CD4-positive, alpha-beta T cell treated with Interleukin-12 subunit alpha and Interleukin-12 subunit beta, for 1 hour (primary cell): ENCODE measurements at regions not wholly inside any gene's neighbourhood (a gene's known extent, or its start where the extent isn't known, plus 50 kb on each side); places are given as distances from the start of the nearest gene placed in this dataset.

Source experiments
- DNase-seq: peaks from one replicate; pipeline ENCODE4 v3.0.0-alpha.2; 2020

DNA sequence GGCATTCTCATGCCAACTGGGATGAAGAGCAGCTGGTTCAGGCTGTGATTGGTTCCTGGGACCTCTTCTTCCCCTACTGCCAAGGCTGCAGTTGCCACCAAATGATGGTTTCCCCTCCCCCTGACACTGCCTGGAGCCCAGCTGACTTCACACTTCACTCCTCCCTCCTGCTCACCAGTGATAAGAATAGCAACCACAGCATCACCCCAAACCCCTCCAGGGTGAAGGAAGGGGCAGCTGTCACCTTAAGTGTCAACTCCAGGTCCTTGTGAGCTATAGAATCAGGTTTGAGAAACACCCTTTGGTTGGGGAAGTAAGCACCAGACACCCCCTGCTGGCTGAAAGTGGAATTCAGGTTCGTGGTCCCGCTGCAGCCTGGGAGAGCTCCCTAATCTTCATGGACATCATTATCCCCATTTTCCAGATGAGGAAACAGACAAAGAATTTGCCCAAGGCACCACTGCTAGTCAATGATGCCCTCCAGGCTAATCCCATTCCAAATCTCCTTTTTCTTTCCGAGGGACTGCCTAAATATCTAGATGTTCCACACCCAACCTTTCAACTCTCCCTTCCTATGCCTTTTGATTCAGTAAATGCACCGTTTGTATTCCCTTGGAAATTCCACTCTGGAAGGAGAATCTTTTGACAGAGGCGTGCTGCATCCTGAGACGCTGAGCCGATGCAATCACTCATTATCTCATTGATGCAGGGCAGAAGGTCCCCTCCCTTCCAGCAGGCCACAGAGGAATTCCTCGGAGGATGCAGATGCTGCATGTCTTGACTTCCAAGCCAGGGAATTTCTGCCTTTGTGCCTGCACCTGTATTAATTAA lies 50.6 kb upstream of the UQCRFS1 start:
- DNase-seq = peak; percentile 62

DNA sequence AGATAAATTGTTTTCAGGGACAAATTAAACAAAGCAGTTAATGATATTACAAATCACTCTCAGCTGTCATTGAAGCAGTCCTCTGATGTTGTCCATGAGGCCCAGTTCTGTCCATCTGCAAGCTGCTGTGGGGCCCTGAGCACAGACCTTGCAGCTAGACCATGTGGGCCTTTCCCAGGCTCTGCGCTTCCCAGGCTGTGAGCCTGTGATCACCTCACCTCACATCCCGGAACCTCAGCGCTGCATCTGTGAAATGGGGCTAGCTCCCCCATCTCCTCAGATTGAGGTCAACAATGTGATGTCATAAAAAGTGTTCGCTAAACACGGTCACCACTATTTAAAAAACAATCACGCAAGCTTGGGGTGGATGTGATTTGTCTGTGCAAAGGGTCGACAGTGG lies 51.9 kb upstream of the UQCRFS1 start:
- no peak for DNase-seq

DNA sequence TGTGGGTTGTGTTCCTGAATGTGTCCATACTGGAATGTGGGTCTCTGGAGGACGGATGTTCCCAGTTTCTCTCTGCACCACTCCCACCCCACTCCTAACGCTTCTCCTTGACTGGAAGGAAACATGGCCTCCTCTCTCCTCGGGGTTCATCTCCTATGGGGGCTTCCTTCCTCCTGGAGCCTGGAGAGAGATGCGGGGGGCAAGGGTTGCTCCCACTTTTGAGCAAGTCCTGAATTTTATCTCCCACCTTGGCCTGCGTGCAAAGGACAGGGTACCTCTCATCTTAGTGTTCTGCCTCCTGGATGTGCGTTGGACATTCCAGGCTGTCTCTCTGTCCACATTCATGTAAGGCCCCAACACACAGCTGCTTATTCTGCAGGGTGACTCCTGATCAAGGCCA lies 52.5 kb upstream of the UQCRFS1 start:
- no peak for DNase-seq

DNA sequence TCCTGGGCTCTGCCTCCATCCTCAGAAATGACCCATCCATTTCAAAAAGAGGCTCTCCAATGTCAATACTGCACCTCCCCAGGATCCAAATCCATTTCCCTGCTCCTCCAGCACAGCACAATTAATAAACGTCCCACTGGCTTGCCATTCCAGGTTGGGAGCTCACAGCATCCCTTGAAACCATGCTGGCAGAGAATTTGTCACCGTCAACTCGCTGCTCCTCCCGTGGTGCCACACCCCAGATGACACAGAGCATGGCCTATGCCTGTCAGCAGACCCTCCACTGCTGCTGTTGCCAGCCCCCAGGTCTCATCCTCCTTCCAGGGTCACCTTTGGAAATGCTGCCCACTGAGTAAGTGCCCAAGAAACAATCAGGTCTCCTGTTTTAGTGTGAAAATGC lies 53.0 kb upstream of the UQCRFS1 start:
- no peak for DNase-seq

DNA sequence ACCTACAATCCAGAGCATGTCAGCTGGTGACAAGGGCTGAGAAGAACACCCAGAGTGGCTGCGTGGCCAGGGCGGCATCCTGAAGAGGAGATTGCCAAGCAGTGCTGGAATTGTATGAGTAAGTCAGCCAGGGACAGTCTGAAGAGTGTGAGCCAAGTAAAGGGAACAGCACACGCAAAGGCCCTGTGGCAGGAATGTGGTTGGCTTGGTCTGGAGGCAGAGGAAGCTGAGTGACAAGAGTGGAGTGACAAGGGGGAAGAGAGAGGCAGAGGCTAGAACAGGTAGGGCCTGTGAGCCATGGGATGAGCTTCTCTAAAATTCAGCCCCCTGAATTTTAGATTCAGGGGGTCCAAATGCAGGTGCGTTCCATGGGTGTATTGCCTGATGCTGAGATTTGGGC lies 53.7 kb upstream of the UQCRFS1 start:
- no peak for DNase-seq

DNA sequence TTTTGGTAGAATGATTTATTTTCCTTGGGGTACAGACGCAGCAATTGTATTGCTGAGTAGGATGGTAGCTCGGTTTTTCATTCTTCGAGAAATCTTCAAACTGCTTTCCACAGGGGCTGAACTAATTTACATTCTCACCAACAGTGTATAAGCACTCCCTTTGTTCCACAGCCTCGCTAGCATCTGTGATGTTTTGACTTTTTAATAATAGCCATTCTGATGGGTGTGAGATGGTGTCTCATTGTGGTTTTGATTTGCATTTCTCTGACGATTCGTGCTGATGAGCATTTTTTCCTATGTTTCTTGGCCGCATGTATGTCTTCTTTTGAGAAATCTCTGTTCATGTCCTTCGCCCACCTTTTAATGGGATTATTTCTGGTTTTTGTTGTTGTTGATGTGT lies 54.8 kb upstream of the UQCRFS1 start:
- no peak for DNase-seq

DNA sequence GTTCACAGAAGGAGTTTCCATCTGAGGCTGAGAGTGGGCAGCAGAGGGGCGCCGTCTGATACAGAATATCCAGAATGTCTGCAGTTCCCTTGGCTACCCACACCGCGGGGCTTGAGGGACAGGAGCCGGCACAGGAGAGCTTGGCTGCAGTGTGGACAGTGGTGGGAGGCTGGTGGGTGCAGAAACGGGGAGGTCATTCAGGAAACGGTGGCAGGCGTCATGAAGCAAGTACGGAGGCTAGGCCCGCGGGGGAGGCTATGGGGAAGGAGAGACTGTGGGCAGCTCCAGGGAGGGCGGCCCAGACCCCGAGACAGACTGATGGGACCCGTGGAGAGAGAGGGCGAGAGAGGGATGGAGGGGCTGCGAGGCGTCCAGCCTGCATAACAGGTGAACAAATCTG lies 55.2 kb upstream of the UQCRFS1 start:
- no peak for DNase-seq

DNA sequence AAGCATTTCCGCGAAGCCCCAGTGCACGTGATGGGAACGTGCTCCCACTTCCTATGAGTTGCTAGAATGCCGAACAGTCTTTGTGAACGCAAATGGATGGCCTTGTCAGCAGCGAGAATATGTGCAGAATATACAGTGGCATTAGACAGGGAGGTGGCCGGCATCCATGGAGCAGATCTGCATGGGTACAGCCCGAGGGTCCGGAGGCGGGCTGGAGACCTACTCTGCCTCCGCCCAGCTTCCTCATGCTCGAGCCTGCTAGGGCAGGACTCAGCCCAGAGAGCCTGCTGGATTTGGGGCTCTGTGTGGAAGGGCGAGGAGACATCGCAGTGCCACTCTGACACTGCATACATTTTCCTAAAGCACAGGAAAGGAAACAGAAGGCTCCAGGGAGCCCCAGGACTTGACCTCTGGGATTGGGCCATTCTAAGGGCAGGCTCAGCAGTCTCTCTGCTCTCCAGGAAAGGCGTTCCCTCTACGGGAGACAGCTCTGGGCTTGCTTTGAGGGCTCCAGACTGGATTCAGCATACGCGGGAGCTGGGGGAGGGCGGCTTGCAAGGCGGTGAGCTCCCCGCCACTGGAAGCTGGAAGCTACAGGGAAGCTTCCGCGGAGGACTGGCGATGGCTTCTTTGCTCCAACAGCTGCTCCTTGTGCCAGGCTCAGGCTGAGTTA lies 55.9 kb upstream of the UQCRFS1 start:
- no peak for DNase-seq

DNA sequence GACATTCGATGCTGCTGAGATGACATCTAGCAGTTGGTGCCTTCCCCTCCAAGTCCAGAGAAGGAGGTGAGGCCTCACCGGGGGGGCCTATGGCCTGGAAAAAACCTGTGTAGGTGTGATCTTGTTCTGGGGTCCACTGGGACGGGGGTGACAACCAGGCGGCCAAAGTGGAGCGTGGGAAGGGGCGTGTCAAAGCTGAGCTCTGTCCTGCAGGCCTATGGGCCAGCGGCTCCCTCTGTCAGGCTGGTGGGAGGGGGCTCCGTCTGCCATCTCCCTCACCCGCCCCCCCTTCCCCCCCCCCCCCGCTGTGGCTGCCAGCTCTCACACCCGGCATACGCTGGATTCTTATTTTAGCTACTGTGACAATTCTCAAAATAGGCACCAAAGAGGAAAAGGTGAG lies 56.7 kb upstream of the UQCRFS1 start:
- no peak for DNase-seq

DNA sequence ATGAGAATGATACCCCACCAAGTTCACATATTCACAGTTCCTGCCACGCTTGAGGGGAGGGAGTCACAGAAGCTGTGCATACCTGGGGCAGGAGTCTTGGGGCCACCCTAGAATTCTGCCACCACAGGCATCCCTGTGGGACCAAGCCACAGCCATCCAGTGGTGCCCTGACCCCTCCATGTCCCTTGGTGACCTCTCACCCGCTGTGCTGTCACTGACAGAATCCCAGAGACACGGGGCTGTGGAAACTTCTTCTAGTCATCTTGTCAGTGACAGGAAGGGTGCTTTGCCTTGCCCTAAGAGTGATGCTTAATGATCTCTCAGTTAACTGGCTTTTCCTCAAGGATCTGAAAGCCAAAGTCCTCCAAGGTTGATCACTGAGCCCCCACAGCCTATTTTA lies 58.4 kb upstream of the UQCRFS1 start:
- DNase-seq = no peak

DNA sequence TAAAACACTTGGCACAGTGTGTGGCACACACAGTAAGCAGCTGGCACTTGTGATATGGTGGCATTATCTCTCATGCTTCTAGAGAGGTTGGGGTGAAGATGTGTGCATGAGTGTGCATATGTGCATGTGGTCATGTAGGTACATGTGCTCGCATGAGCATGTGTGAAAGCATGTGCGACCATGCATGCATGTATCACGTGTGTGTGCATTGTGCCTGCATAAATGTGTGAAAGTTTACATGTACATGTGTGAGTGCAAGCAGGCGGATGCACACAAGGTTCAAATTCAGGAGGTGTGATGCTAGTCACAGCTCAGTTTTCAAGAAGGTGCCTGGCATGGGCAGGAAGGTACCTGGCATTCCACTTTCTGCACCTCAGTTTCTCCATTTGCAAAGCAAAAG lies 59.0 kb upstream of the UQCRFS1 start:
- DNase-seq = no peak

DNA sequence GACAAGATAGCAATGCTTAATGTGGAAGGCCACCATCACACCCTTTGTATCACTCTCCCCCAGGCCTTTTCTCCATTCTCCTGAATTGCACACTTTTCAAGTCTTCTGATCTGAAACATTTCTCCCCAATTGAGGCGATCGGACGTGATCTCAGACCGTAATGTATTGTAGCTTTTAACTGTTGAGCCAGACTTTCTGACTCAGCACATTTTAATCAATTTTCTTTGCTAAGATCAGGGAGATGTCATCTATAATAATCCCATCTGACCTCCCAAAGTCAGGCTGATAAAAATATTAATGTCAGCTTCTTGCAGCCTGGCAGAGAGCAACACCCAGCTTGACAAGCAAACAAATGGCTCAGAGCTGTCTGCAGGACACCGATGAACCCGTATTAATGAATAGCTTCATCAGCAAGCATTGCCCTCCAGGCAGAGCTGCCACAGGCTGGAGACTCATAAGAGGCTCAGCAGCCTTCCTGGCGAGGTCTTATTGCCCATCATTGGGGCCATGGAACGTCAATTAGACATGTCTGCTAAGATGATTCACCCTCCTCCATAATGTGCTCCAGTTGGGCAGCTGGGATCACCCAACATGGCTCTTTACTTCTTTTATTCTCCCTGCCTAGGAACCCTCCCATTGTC lies 60.2 kb upstream of the UQCRFS1 start:
- no peak for DNase-seq

DNA sequence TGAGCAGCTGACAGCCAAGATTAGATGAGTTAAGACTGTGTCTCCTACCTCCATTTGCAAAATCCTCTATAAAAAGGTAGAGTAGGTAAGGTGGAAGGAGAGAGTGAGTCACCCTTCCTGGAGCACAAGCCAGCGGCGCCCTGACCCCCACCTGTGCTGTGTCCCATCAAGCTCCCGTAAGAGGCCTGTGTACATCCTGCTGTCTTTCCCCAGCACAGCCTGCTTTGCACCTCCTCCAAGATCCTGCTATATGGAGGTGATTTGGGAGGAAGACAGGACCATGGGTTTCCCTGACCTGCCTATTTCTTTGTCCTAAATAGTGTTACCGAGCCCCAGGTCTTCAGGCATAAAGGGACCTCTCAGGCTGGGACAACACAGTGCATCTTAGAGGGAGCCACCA lies 62.3 kb upstream of the UQCRFS1 start:
- no peak for DNase-seq

DNA sequence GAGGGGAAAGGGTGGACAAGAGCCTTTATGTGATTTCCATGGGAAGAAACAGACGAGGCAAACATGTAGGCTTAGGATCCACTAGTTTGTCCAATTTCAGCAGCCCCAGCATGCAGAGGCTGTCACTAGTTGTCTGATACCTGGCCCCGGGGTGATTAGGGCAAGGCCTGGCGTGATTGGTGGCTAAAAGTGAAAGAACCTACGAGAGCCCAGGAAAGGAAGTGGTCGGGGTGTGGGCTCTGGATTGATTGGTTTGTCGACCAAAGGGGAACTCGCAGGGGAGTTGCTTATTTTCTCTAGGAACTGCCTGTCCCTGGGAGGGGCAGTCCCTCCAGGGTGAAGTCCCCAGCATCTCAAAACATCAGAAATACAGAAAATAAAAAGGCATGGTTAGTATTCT lies 64.2 kb upstream of the UQCRFS1 start:
- peak; percentile 75 for DNase-seq

DNA sequence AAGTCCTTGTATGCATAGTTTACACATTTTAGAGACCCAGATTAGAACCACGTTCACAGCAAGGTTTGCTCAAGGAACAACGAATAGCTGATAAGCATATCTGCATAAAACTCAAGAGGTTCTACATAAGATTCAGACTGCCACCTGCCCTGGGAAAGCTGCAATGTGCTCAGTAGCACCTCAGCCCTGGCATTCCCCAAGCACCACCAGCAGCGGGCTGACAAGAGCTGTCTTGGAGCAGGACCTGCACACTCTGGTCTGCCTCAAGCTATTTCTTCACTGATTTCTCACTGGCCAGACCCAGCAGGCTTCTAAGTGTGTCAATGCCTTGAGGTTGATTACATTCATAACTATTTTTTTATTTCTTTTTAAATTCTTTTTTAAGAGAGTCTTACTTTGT lies 65.8 kb upstream of the UQCRFS1 start:
- DNase-seq = no peak

DNA sequence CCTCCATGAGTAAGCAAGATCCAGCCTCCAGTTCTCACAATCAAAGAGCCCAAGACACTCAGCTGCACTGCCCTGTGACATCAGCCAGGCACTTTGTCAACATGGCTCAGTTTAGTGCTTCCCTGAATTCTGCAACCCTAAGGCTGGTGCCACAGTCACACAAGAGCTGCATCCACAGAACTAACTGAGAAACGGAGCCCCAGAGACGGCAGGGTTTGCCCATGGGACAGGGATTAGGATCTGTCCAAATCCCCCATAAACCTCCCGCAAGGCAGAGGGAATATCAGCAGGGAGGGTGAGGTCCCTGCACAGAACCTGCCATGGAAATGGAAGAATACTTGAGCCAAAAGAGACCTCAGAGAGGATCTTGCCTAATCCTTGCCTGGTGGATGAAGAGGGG lies 70.4 kb upstream of the UQCRFS1 start:
- DNase-seq = no peak

DNA sequence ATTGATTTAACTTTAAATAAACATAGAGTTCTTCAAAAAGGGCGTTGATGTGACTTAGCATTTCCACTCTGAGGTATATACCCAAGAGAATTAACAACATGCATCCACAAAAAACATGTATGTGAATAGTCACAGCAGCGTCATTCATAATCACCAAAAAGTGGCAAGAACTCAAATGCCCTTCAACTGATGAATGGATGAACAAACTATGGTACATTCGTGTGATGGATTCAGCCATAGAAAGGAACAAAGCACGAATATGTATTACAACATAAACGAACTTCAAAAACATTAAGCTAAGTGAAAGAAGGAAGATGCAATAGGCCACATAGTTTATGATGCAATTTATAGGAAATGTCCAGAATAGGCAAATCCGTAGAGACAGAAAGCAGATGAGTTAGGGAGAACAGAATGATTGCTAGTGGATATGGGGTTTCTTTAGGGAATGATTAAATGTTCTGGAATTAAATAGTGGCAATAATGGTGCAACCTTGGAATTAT lies 72.3 kb upstream of the UQCRFS1 start:
- no peak for DNase-seq

DNA sequence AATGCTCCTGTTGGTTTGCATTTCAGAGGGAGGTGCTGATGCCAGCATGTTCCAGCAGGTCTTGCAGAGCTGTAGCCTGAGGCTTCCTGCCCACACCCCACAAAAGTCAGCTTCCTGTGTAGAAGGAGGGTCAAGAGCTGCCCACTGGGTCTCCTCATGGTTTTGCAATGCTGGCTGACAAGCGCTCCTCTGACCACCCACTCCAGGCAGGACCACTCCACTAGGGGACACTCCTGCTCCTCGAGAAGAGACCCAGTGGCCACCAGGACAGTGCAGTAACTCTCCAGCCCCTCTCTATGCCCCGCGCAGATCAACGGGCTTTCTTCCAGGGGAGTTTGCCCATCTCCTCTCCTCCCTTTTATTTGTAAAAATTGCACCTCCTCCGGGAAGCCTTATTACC lies 72.9 kb upstream of the UQCRFS1 start:
- no peak for DNase-seq

DNA sequence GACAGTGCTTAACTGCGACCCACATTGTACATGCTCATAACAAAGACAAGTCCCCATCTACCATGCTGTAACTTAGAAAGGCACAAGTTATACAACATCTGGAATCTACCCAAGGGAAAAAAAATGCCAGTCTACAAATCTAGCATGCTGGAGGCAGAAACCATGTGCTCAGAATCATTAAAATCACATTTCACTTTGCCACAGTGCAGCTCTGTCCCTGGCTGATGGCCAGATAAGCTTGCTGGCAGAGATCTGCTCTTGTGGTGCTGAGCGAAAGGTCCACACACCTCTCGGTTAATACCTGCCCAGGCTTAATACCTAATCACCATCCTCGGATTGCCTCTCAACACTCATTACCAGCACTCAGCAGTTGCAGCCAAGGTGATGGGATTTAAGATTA lies 74.1 kb upstream of the UQCRFS1 start:
- DNase-seq = no peak

DNA sequence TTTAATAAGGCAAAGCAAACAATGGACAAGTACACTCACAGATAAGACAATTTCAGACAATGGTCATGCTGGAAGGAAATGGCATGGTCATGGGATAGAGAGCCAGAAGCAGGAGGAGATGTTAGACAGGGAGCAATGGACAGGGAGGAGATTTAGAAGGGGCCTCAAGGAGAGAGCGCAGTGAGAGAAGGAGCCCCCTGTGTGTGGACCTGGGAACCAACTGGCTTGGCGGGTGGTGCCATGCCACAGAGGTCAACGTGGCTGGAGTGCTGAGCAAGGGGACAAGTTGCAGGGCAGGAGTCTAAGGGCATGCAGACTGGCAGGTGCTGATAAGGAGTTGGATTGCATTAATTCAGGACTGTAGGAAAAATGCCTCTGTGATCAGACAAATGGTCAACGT lies 75.3 kb upstream of the UQCRFS1 start:
- no peak for DNase-seq

DNA sequence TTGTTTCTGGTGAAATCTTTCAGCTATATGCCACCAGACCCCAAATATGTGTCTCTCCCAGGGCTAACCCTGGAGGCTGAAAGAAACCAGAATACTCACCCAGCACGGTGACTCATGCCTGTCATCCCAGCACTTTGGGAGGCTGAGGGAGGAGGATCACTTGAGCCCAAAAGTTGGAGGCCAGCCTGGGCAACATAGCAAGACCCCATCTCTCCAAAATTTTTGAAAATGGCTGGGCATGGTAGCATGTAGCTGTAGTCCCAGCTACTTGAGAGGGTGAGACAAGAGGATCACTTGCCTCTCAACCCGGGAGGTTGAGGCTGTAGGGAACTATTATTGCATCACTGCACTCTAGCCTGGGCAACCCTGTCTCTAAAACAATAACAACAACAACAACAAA lies 76.1 kb upstream of the UQCRFS1 start:
- no peak for DNase-seq

DNA sequence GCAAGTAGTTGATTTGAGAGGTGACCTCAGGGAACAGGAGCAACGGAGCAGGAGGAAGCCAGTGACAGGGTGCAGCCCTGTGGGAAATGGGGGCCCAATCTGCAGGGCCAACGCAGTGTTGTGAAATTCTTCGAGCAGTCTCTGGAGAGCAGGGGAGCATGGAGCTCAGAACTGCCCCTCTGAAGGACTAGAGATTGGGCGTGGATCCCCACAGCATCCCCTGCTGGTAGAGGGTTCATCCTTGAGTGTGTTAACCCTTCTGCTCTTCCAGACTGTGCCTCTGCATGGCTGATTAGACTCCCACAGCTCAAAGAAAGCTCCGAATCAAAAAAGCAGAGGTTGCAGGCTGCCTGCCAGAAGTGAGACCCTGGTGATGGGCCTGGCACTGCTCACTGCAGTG lies 77.9 kb upstream of the UQCRFS1 start:
- no peak for DNase-seq

DNA sequence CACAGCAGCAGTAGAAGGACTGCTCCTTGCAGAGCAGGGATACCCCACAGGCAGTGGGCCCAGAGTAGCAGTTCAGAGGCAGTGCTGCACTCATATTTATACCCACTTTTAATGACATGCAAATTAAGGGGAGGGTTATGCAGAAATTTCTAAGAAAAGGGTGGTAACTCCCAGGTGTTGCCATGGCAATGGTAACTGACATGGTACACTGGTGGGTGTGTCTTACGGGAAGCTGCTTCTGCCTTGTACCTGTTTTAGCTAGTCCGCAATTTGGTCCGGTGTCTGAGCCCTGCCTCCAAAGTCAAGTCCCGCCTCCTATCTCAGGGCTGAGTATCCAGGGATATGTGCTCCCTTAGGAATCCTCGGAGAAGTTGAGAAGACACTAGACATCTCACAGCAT lies 79.2 kb upstream of the UQCRFS1 start:
- no peak for DNase-seq

DNA sequence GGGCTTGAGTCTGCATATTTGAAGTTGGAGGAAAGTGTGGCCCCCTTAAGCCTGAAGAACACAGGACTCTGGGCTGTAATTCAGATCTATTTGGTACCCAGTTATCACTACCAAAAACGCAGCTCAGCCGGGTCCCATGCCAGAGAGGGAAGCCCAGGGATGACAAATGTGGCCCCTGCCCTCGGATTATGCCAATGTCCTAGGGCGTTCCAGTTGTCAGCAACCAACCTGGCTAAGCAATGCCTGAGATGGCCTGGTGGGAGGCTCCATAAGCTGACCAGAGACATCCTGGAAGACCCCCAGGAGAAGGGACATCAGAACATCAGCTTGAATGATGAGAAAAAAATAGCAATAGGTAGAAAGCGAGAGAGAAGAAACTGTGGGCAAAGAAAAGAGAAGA lies 79.6 kb upstream of the UQCRFS1 start:
- no peak for DNase-seq
